IPS DF 6.9 (cell line): ENCODE measurements at regions not wholly inside any gene's neighbourhood (a gene's known extent, or its start where the extent isn't known, plus 50 kb on each side); places are given as distances from the start of the nearest gene placed in this dataset.

Source experiments
- DNase-seq: peaks from one replicate; pipeline ENCODE4 v3.0.0-alpha.2; 2013; ENCODE audit warnings: low read depth, low spot score
- H3K27ac ChIP-seq: one replicate; pipeline ENCODE4 v1.5.1; 2013; ENCODE audit warnings: low read length, control low read depth
- H3K27me3 ChIP-seq: 2 replicates; pipeline ENCODE4 v1.6.1; 2013; ENCODE audit warnings: mild to moderate bottlenecking, low read length; ENCODE audit not compliant: control insufficient read depth, insufficient read depth
- H3K36me3 ChIP-seq: 2 replicates; pipeline ENCODE4 v1.6.1; 2013; ENCODE audit warnings: low read length; ENCODE audit not compliant: control insufficient read depth, insufficient read depth
- H3K4me1 ChIP-seq: 2 replicates; pipeline ENCODE4 v1.6.1; 2013; ENCODE audit warnings: low read length; ENCODE audit not compliant: control insufficient read depth, insufficient read depth
- H3K4me3 ChIP-seq: 2 replicates; pipeline ENCODE4 v1.5.1; 2013; ENCODE audit warnings: mild to moderate bottlenecking, low read length
- H3K9me3 ChIP-seq: 2 replicates; pipeline ENCODE4 v1.6.1; 2013; ENCODE audit warnings: low read length, inconsistent platforms; ENCODE audit not compliant: control insufficient read depth, insufficient read depth
- WGBS: extraction: QIAGEN DNeasy Blood & Tissue Kit; methylation state at CpG from one replicate; pipeline ENCODE4 v1.1.7; 2013; ENCODE audit warnings: mixed read lengths, missing lambda C conversion rate; ENCODE audit not compliant: insufficient read length, insufficient coverage; 5-methylcytosine and 5-hydroxymethylcytosine counted together

GRCh38 chr14:80269353-80269925, 58.1 kb upstream of the DIO2 start:
- DNase-seq = no peak

GRCh38 chr14:80266930-80267329, 55.6 kb upstream of the DIO2 start:
- H3K36me3 ChIP-seq = no peaks in the 10 kb centered on the region
- no peaks in the 10 kb centered on the region for H3K9me3 ChIP-seq
- DNase-seq = no peak
- H3K27ac ChIP-seq = no peak overlapping the region
- no CpG with 5 or more reads among the region's 3 CpGs for WGBS
- H3K4me1 ChIP-seq = no peaks in the 10 kb centered on the region
- H3K4me3 ChIP-seq = no peak overlapping the region
- no peaks in the 10 kb centered on the region for H3K27me3 ChIP-seq

More at GRCh38 chr14:80269353-80269925, 58.1 kb upstream of the DIO2 start:
- Histone ChIP-seq H3K4me3 (no peak overlapping the region), H3K36me3 (no peaks in the 10 kb centered on the region), H3K27ac (no peak overlapping the region), H3K4me1 (no peaks in the 10 kb centered on the region), H3K27me3 (no peaks in the 10 kb centered on the region), H3K9me3 (no peaks in the 10 kb centered on the region)
- 100% methylated on average over 1 of the region's 4 CpGs for WGBS

- DNase-seq = no peak
- H3K36me3 ChIP-seq = no peaks in the 10 kb centered on the region
- no peak overlapping the region for H3K4me3 ChIP-seq
- H3K9me3 ChIP-seq = no peaks in the 10 kb centered on the region
- H3K27me3 ChIP-seq = no peaks in the 10 kb centered on the region
- no CpG with 5 or more reads among the region's 3 CpGs for WGBS
- no peaks in the 10 kb centered on the region for H3K4me1 ChIP-seq
- no peak overlapping the region for H3K27ac ChIP-seq
These were observed 53.4 kb upstream of the DIO2 start for GRCh38 chr14:80264702-80265101.
